ENCODE measurements at regions not wholly inside any gene's neighbourhood (a gene's known extent, or its start where the extent isn't known, plus 50 kb on each side); places are given as distances from the start of the nearest gene placed in this dataset.

- H3K27ac ChIP-seq (ENCODE audit: low read depth, low read length), result no peak overlapping the region
- H3K36me3 ChIP-seq (ENCODE audit: insufficient read depth, low read length), result no peaks in the 10 kb centered on the region
- no peaks in the 10 kb centered on the region for H3K4me1 ChIP-seq (ENCODE audit: control insufficient read depth, insufficient read depth, low read length, unreplicated experiment)
- H3K4me3 ChIP-seq (ENCODE audit: low read depth, low read length), result no peak overlapping the region
- H3K79me2 ChIP-seq (ENCODE audit: control insufficient read depth, insufficient read depth, low read length, unreplicated experiment), result no peaks in the 10 kb centered on the region
- H2AFZ ChIP-seq (ENCODE audit: low read length, unreplicated experiment), result no peak overlapping the region
- H3K27me3 ChIP-seq (ENCODE audit: insufficient read depth, low read length), result no peaks in the 10 kb centered on the region
These were observed 567.3 kb downstream of the PDCD6IP start for GRCh38 chr3:34365771-34366170.

DNA sequence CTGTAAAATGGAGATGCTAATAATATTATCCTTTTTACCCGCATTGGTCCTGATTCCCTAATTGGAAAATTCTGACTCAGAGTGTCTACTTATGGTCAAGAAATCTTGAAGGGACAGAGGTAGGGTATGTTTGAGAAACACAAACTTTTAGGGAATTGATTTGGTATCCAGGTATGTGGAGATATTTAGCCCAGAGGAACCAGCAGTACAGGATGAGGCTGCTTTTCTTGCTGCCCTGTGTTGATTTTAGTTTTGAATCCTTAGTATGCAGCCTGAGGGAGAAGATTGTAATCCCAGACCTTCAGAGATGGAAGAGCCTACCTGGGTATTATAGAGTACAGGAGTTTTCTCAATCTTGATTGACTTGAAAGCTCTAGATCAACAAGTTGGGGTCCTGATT lies 569.1 kb downstream of the PDCD6IP start:
- Histone ChIP-seq H3K4me3 (ENCODE audit: low read depth, low read length) (no peak overlapping the region), H3K36me3 (ENCODE audit: insufficient read depth, low read length) (no peaks in the 10 kb centered on the region), H3K27me3 (ENCODE audit: insufficient read depth, low read length) (no peaks in the 10 kb centered on the region), H3K27ac (ENCODE audit: low read depth, low read length) (no peak overlapping the region), H2AFZ (ENCODE audit: low read length, unreplicated experiment) (no peak overlapping the region), H3K79me2 (ENCODE audit: control insufficient read depth, insufficient read depth, low read length, unreplicated experiment) (no peaks in the 10 kb centered on the region), H3K4me1 (ENCODE audit: control insufficient read depth, insufficient read depth, low read length, unreplicated experiment) (no peaks in the 10 kb centered on the region)

DNA sequence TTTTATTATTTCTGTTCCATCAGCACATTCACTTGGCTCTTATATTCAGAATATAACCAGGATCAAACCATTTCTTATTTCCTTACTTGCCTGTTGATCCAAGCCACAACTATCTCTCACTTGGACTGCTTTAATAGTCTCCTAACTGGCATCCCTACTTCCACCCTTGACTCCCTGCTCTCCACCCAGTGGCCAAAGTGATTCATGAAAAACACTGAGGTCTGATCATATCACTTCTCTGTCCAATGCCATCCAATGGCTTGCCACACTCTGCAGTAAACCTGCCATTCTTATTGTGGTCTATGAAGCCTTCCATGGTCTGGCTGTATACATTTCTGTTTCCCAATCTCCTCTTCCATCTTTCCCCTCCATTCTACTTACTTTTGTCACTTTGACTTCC lies 576.1 kb downstream of the PDCD6IP start:
- H3K79me2 ChIP-seq (ENCODE audit: control insufficient read depth, insufficient read depth, low read length, unreplicated experiment), result no peaks in the 10 kb centered on the region
- H2AFZ ChIP-seq (ENCODE audit: low read length, unreplicated experiment), result no peak overlapping the region
- H3K27ac ChIP-seq (ENCODE audit: low read depth, low read length), result no peak overlapping the region
- no peaks in the 10 kb centered on the region for H3K4me1 ChIP-seq (ENCODE audit: control insufficient read depth, insufficient read depth, low read length, unreplicated experiment)
- no peaks in the 10 kb centered on the region for H3K36me3 ChIP-seq (ENCODE audit: insufficient read depth, low read length)
- no peaks in the 10 kb centered on the region for H3K27me3 ChIP-seq (ENCODE audit: insufficient read depth, low read length)
- no peak overlapping the region for H3K4me3 ChIP-seq (ENCODE audit: low read depth, low read length)

GRCh38 chr3:34376691-34377090 lies 578.3 kb downstream of the PDCD6IP start:
- Histone ChIP-seq H3K27ac (ENCODE audit: low read depth, low read length) (no peak overlapping the region), H3K4me1 (ENCODE audit: control insufficient read depth, insufficient read depth, low read length, unreplicated experiment) (no peaks in the 10 kb centered on the region), H3K4me3 (ENCODE audit: low read depth, low read length) (no peak overlapping the region), H3K79me2 (ENCODE audit: control insufficient read depth, insufficient read depth, low read length, unreplicated experiment) (no peaks in the 10 kb centered on the region), H2AFZ (ENCODE audit: low read length, unreplicated experiment) (no peak overlapping the region), H3K27me3 (ENCODE audit: insufficient read depth, low read length) (no peaks in the 10 kb centered on the region), H3K36me3 (ENCODE audit: insufficient read depth, low read length) (no peaks in the 10 kb centered on the region)

DNA sequence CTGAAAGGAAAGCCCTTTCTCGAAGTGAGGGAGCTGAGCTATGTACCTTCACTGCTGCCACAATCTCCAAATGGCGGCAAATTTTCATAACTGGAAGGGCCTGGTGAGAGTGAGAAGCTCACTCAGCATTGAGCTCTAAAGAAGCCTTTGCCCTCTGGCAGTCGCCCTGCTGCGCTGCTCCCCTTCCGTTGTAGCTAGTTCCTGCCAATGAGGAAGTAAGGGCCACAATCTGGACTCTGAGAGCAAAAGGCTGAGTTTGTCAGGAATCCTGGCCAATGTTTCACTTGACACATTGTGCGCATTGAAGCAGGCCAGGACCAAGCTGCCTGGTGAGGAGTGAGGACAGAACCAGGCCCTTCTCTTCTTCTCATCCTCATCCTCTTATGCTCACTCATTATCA lies 579.5 kb downstream of the PDCD6IP start:
- Histone ChIP-seq H3K79me2 (ENCODE audit: control insufficient read depth, insufficient read depth, low read length, unreplicated experiment) (no peaks in the 10 kb centered on the region), H3K27ac (ENCODE audit: low read depth, low read length) (no peak overlapping the region), H3K27me3 (ENCODE audit: insufficient read depth, low read length) (no peaks in the 10 kb centered on the region), H2AFZ (ENCODE audit: low read length, unreplicated experiment) (no peak overlapping the region), H3K4me1 (ENCODE audit: control insufficient read depth, insufficient read depth, low read length, unreplicated experiment) (no peaks in the 10 kb centered on the region), H3K36me3 (ENCODE audit: insufficient read depth, low read length) (no peaks in the 10 kb centered on the region), H3K4me3 (ENCODE audit: low read depth, low read length) (no peak overlapping the region)

DNA sequence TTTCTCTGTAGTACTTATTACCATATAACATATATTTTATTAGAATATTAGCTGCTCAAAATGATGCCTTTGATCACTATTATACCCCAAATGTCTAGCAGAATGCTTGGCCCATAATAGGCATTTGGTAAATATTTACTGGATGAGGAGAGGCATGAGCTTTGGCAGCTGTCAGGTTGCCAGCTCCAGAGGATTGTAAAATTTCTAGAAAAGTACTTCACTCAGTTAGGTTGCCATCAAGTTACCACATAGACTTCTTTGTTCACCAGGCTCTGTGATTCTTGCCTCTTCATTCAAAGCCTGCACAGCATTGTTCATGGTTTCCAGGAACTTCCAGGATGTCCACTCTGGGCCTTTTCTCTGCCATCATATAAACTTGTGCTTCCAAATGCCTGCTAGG lies 582.8 kb downstream of the PDCD6IP start:
- Histone ChIP-seq H3K27ac (ENCODE audit: low read depth, low read length) (no peak overlapping the region), H2AFZ (ENCODE audit: low read length, unreplicated experiment) (no peak overlapping the region), H3K79me2 (ENCODE audit: control insufficient read depth, insufficient read depth, low read length, unreplicated experiment) (no peaks in the 10 kb centered on the region), H3K36me3 (ENCODE audit: insufficient read depth, low read length) (no peaks in the 10 kb centered on the region), H3K4me1 (ENCODE audit: control insufficient read depth, insufficient read depth, low read length, unreplicated experiment) (no peaks in the 10 kb centered on the region), H3K27me3 (ENCODE audit: insufficient read depth, low read length) (no peaks in the 10 kb centered on the region), H3K4me3 (ENCODE audit: low read depth, low read length) (no peak overlapping the region)

GRCh38 chr3:34382859-34383258 lies 584.4 kb downstream of the PDCD6IP start:
- Histone ChIP-seq H3K4me3 (ENCODE audit: low read depth, low read length) (no peak overlapping the region), H3K27ac (ENCODE audit: low read depth, low read length) (no peak overlapping the region), H3K36me3 (ENCODE audit: insufficient read depth, low read length) (no peaks in the 10 kb centered on the region), H3K79me2 (ENCODE audit: control insufficient read depth, insufficient read depth, low read length, unreplicated experiment) (no peaks in the 10 kb centered on the region), H3K27me3 (ENCODE audit: insufficient read depth, low read length) (no peaks in the 10 kb centered on the region), H3K4me1 (ENCODE audit: control insufficient read depth, insufficient read depth, low read length, unreplicated experiment) (no peaks in the 10 kb centered on the region), H2AFZ (ENCODE audit: low read length, unreplicated experiment) (no peak overlapping the region)

DNA sequence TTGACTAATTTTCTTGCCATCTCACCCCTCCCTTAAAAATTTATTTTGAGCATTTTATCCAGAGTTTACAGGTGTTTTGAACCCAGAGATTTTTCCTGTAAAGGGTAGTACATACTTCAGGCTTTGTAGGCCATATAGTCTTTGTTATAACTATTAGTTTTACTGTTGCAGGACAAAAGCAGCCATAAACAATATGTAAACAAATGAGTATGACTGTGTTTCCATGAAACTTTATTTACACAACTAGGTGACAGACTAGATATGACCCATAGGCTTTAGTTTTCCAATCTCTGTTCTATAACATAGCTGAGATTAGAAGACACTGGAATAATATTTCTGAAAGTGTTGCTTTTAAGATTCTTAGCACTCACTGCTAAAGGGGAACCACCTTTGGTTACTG lies 587.9 kb downstream of the PDCD6IP start:
- H3K27ac ChIP-seq (ENCODE audit: low read depth, low read length), result no peak overlapping the region
- H3K27me3 ChIP-seq (ENCODE audit: insufficient read depth, low read length), result no peaks in the 10 kb centered on the region
- H3K36me3 ChIP-seq (ENCODE audit: insufficient read depth, low read length), result no peaks in the 10 kb centered on the region
- no peaks in the 10 kb centered on the region for H3K4me1 ChIP-seq (ENCODE audit: control insufficient read depth, insufficient read depth, low read length, unreplicated experiment)
- no peaks in the 10 kb centered on the region for H3K79me2 ChIP-seq (ENCODE audit: control insufficient read depth, insufficient read depth, low read length, unreplicated experiment)
- no peak overlapping the region for H3K4me3 ChIP-seq (ENCODE audit: low read depth, low read length)
- no peak overlapping the region for H2AFZ ChIP-seq (ENCODE audit: low read length, unreplicated experiment)

GRCh38 chr3:34387826-34388564 lies 589.6 kb downstream of the PDCD6IP start:
- Histone ChIP-seq H3K27ac (ENCODE audit: low read depth, low read length) (no peak overlapping the region), H2AFZ (ENCODE audit: low read length, unreplicated experiment) (no peak overlapping the region), H3K79me2 (ENCODE audit: control insufficient read depth, insufficient read depth, low read length, unreplicated experiment) (no peaks in the 10 kb centered on the region), H3K27me3 (ENCODE audit: insufficient read depth, low read length) (no peaks in the 10 kb centered on the region), H3K36me3 (ENCODE audit: insufficient read depth, low read length) (no peaks in the 10 kb centered on the region), H3K4me1 (ENCODE audit: control insufficient read depth, insufficient read depth, low read length, unreplicated experiment) (no peaks in the 10 kb centered on the region), H3K4me3 (ENCODE audit: low read depth, low read length) (no peak overlapping the region)

- Histone ChIP-seq H3K4me1 (ENCODE audit: control insufficient read depth, insufficient read depth, low read length, unreplicated experiment) (no peaks in the 10 kb centered on the region), H2AFZ (ENCODE audit: low read length, unreplicated experiment) (no peak overlapping the region), H3K27ac (ENCODE audit: low read depth, low read length) (no peak overlapping the region), H3K79me2 (ENCODE audit: control insufficient read depth, insufficient read depth, low read length, unreplicated experiment) (no peaks in the 10 kb centered on the region), H3K36me3 (ENCODE audit: insufficient read depth, low read length) (no peaks in the 10 kb centered on the region), H3K4me3 (ENCODE audit: low read depth, low read length) (no peak overlapping the region), H3K27me3 (ENCODE audit: insufficient read depth, low read length) (no peaks in the 10 kb centered on the region)
These were observed 590.4 kb downstream of the PDCD6IP start for GRCh38 chr3:34388830-34389229.

DNA sequence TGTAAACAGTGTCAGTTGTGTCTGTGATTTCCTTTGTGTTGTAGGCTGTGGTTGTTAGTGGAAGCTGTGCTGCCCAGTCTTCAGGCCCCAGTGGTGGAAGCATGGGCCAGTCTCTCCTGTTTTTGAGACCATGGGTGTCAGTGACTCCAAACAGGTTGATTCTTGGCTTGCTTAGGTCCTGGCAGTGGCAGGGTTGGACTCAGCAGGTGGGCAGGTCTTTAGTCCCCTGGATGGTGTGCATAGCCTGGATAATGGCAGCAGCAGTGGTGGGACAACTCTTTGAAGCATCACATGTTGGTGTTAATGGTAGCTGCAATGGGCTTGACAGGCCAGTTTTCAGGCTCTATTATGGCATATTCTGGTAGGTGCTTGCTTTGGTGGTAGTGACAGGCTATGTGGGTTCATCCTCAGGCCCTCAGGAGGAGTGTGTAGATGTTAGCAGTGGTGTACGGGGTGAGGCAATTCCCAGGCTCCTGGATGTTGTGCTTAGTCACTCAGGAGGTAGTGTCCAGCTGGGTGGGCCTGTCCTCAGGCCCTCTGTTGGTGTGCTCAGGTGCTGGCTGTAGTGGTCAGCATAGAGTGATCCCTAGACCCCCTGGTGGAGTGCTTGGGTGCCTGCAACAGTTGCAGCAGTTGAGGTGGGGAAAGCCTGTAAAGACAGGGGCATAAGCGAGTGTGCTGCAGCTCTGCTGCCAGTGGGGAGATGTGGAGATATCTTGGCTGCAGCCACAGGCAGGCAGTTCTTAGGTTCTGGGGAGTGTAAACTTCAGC lies 596.7 kb downstream of the PDCD6IP start:
- no peaks in the 10 kb centered on the region for H3K36me3 ChIP-seq (ENCODE audit: insufficient read depth, low read length)

More for the DNA sequence above, 596.7 kb downstream of the PDCD6IP start:
- no peaks in the 10 kb centered on the region for H3K79me2 ChIP-seq (ENCODE audit: control insufficient read depth, insufficient read depth, low read length, unreplicated experiment)
- H3K4me3 ChIP-seq (ENCODE audit: low read depth, low read length), result no peak overlapping the region
- H2AFZ ChIP-seq (ENCODE audit: low read length, unreplicated experiment), result no peak overlapping the region
- H3K4me1 ChIP-seq (ENCODE audit: control insufficient read depth, insufficient read depth, low read length, unreplicated experiment), result no peaks in the 10 kb centered on the region
- no peaks in the 10 kb centered on the region for H3K27me3 ChIP-seq (ENCODE audit: insufficient read depth, low read length)
- no peak overlapping the region for H3K27ac ChIP-seq (ENCODE audit: low read depth, low read length)
